DND-41 (cell line): ENCODE measurements at regions not wholly inside any gene's neighbourhood (a gene's known extent, or its start where the extent isn't known, plus 50 kb on each side); places are given as distances from the start of the nearest gene placed in this dataset.

Experiments used
- ATAC-seq: fragments of 200-7000 bp; cut with Tn5 transposase; 3 replicates; pipeline ENCODE4 v1.9.1; 2021; ENCODE audit warnings: low read depth; ENCODE audit not compliant: insufficient read depth
- DNase-seq: peaks from one replicate; pipeline ENCODE4 v3.0.0-alpha.2; 2020
- H2AFZ ChIP-seq: 2 replicates; pipeline ENCODE4 v1.6.0; 2012; ENCODE audit warnings: low read depth, low read length
- H3K27ac ChIP-seq: 2 replicates; pipeline ENCODE4 v1.5.1; 2012; ENCODE audit warnings: low read length, inconsistent platforms
- H3K27me3 ChIP-seq: fragments of 200-600 bp; sonication (generic); 2 replicates; pipeline ENCODE4 v1.6.0; 2012; ENCODE audit warnings: low read length, mild to moderate bottlenecking, inconsistent platforms; ENCODE audit not compliant: insufficient read depth, poor library complexity
- H3K36me3 ChIP-seq: 2 replicates; pipeline ENCODE4 v1.5.1; 2012; ENCODE audit warnings: low read length, inconsistent platforms; ENCODE audit not compliant: insufficient read depth
- H3K4me1 ChIP-seq: 2 replicates; pipeline ENCODE4 v1.5.1; 2012; ENCODE audit warnings: mild to moderate bottlenecking, low read length; ENCODE audit not compliant: insufficient read depth
- H3K4me2 ChIP-seq: 2 replicates; pipeline ENCODE4 v1.6.0; 2012; ENCODE audit warnings: mild to moderate bottlenecking, moderate library complexity, low read length, inconsistent platforms; ENCODE audit not compliant: insufficient read depth
- H3K4me3 ChIP-seq, 2 experiments: fragments of 200-600 bp in 1 of 2; shearing (Covaris generic) in 1 of 2; 2 replicates each; pipeline ENCODE4 v1.5.1; 2012 to 2016; ENCODE audit warnings: inconsistent platforms in 2 of 2, low read length in 2 of 2, mild to moderate bottlenecking in 2 of 2, low read depth in 1 of 2, moderate library complexity in 1 of 2
- H3K79me2 ChIP-seq: 2 replicates; pipeline ENCODE4 v1.6.0; 2012; ENCODE audit warnings: low read length, inconsistent platforms; ENCODE audit not compliant: insufficient read depth
- H3K9ac ChIP-seq: 2 replicates; pipeline ENCODE4 v1.6.0; 2012; ENCODE audit warnings: low read depth, mild to moderate bottlenecking, inconsistent platforms, low read length, moderate library complexity
- H3K9me3 ChIP-seq: 2 replicates; pipeline ENCODE4 v1.5.1; 2012; ENCODE audit warnings: low read length, moderate library complexity, mild to moderate bottlenecking, inconsistent platforms; ENCODE audit not compliant: insufficient read depth, severe bottlenecking
- H4K20me1 ChIP-seq: 2 replicates; pipeline ENCODE4 v1.6.0; 2012; ENCODE audit warnings: low read length; ENCODE audit not compliant: insufficient read depth
- CTCF ChIP-seq: IDR thresholded peaks from 2 replicates; pipeline ENCODE4 v1.5.1; 2012; ENCODE audit warnings: borderline replicate concordance, low read length, moderate library complexity, mild to moderate bottlenecking; ENCODE audit not compliant: poor library complexity, severe bottlenecking; ENCODE audit errors: extremely low read depth
- EZH2 ChIP-seq: IDR thresholded peaks from 3 replicates; pipeline ENCODE4 v1.6.1; 2012; ENCODE audit warnings: borderline replicate concordance, low read depth, mild to moderate bottlenecking, moderate library complexity, low read length, inconsistent platforms; ENCODE audit not compliant: severe bottlenecking

DNA sequence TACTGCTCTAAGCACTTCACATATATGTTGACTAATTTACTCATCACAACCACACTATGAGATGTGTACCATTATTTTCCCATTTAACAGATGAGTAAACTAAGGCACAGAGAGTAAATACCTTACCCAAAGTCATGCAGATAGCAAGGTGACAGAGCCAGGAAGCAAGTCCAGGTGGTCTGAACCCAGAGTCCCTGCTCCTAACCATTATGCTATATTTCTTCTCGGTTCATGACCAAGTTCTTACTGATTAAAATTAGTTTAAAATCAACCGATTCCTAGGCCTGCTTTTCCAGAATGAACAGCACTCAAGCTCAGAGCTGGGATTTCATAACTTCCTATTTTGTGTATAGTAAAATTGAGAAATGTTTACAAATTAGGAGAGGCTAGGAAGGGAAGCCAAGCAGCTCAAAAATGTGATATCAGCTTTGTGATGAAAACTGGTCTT lies 85.5 kb upstream of the EGLN3 start:
- no peak overlapping the region for H3K27ac ChIP-seq
- H3K79me2 ChIP-seq: no peaks in the 10 kb centered on the region
- DNase-seq (no peak), ATAC-seq (no peak)
- no peak overlapping the region for H3K4me2 ChIP-seq
- TF ChIP-seq EZH2 (no peak), CTCF (no peak)
- no peaks in the 10 kb centered on the region for H4K20me1 ChIP-seq
- no peak overlapping the region for H3K9ac ChIP-seq
- H3K4me3 ChIP-seq: no peak overlapping the region
- no peaks in the 10 kb centered on the region for H3K9me3 ChIP-seq
- H3K27me3 ChIP-seq: no peaks in the 10 kb centered on the region
- no peaks in the 10 kb centered on the region for H3K36me3 ChIP-seq
- H3K4me1 ChIP-seq: peaks cover 31% of the 10 kb centered on the region
- H2AFZ ChIP-seq: no peak overlapping the region

DNA sequence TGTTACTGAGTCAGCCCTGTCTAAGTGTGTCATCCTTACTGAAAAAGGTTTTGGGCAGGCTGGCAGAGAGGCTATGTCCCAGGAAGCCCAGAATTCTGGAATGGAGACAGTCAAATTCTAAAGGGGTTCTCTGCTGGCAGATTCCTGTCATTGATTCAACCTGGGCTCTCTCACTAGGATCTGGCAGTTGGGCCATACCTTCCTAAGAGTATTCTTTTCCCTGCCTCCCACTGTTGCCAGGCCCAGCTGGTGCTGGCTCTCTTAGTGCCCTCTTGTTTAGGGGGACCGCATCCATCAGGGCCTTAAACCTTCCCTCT lies 85.0 kb upstream of the EGLN3 start:
- no peak overlapping the region for H3K4me3 ChIP-seq
- H3K9me3 ChIP-seq: no peaks in the 10 kb centered on the region
- no peaks in the 10 kb centered on the region for H3K36me3 ChIP-seq
- peaks cover 31% of the 10 kb centered on the region for H3K4me1 ChIP-seq
- H4K20me1 ChIP-seq: no peaks in the 10 kb centered on the region
- DNase-seq (no peak), ATAC-seq (no peak)
- H3K4me2 ChIP-seq: no peak overlapping the region
- H3K9ac ChIP-seq: no peak overlapping the region
- H3K27me3 ChIP-seq: no peaks in the 10 kb centered on the region
- no peaks in the 10 kb centered on the region for H3K79me2 ChIP-seq
- TF ChIP-seq EZH2: no peak
- TF ChIP-seq CTCF: no peak
- no peak overlapping the region for H2AFZ ChIP-seq
- no peak overlapping the region for H3K27ac ChIP-seq

DNA sequence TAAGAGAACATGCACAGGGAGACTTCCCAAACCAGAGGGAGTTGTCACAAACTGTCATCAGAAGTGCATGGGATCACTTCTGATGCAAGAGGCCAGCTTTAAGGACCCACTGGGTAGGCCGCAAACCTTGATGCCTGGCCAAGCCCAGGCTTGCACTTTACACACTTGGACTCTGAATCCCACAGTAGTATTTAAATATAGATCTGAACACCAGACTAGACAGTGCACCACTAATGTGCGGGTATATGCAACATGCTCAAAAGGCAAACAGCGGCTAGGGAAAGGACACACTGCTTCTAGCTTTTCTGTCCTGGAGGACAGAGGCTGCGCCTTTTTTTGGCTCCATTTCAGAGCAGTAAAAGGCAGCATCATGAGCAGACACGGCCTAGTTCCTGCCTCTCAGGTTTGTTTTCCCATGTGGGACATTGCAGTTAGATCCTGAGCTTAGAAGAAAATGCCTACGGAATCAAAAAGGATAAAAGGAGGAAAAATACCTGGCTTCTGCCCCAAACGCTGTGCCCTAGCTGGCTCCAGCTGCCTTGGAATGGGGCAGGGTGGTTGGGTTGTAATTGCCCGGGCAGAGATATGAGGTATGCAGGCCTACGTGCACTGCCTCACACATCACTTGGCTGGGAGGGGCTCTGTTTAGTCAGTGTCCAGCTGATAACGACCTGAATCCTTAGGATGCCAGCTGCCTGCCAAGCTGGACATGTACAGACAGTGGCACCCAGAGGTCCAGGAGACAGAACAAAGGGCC lies 84.5 kb upstream of the EGLN3 start:
- Histone ChIP-seq H3K79me2 (no peaks in the 10 kb centered on the region), H3K9me3 (no peaks in the 10 kb centered on the region), H3K4me2 (no peak overlapping the region), H4K20me1 (no peaks in the 10 kb centered on the region), H3K27me3 (no peaks in the 10 kb centered on the region), H3K9ac (no peak overlapping the region), H3K4me1 (peaks cover 31% of the 10 kb centered on the region), H2AFZ (no peak overlapping the region), H3K27ac (peak overlapping the region; percentile 28; the same call in 1 of the 2 replicates), H3K36me3 (no peaks in the 10 kb centered on the region), H3K4me3 (no peak overlapping the region)
- no peak for TF ChIP-seq CTCF
- TF ChIP-seq EZH2: no peak
- ATAC-seq: no peak
- DNase-seq: no peak
